Large intestine (tissue), 3 donors: ENCODE measurements at regions not wholly inside any gene's neighbourhood (a gene's known extent, or its start where the extent isn't known, plus 50 kb on each side); places are given as distances from the start of the nearest gene placed in this dataset.

Experiments
- DNase-seq, 2 donors: peaks; one replicate each; pipeline versions ENCODE4 v3.0.0 to v3.0.0-alpha.2; 2013
- H3K27ac ChIP-seq: one replicate; pipeline ENCODE4 v1.5.1; 2013; ENCODE audit warnings: low read length
- H3K27me3 ChIP-seq: 2 replicates; pipeline ENCODE4 v1.6.1; 2013; ENCODE audit warnings: low read length; ENCODE audit not compliant: control insufficient read depth, insufficient read depth
- H3K36me3 ChIP-seq: 2 replicates; pipeline ENCODE4 v1.6.1; 2013; ENCODE audit warnings: low read length; ENCODE audit not compliant: control insufficient read depth, insufficient read depth
- H3K4me1 ChIP-seq: one replicate; pipeline ENCODE4 v1.6.1; 2013; ENCODE audit warnings: low read length; ENCODE audit not compliant: control insufficient read depth, insufficient read depth
- H3K4me3 ChIP-seq: one replicate; pipeline ENCODE4 v1.5.1; 2013; ENCODE audit warnings: low read length
- H3K9me3 ChIP-seq: one replicate; pipeline ENCODE4 v1.6.1; 2013; ENCODE audit warnings: mild to moderate bottlenecking, low read depth, low read length, moderate library complexity; ENCODE audit not compliant: control insufficient read depth
- WGBS: methylation state at CpG from one replicate; pipeline ENCODE4 v1.1.5; 2013; ENCODE audit warnings: low lambda C conversion rate; ENCODE audit not compliant: insufficient coverage; 5-methylcytosine and 5-hydroxymethylcytosine counted together

- DNase-seq, result no peak
- no peak overlapping the region for H3K27ac ChIP-seq
Observed at GRCh38 chr14:73780896-73781295, 66.7 kb upstream of the PNMA1 start.

GRCh38 chr14:73780391-73780790, 66.2 kb upstream of the PNMA1 start:
- Histone ChIP-seq H3K4me3 (no peak overlapping the region), H3K27me3 (no peaks in the 10 kb centered on the region), H3K36me3 (no peaks in the 10 kb centered on the region), H3K4me1 (peaks cover 29% of the 10 kb centered on the region), H3K9me3 (no peaks in the 10 kb centered on the region), H3K27ac (no peak overlapping the region)
- WGBS, result no CpG with 5 or more reads among the region's 4 CpGs
- no peak for DNase-seq

More at GRCh38 chr14:73780896-73781295, 66.7 kb upstream of the PNMA1 start:
- H3K9me3 ChIP-seq, result no peaks in the 10 kb centered on the region
- peaks cover 33% of the 10 kb centered on the region for H3K4me1 ChIP-seq
- H3K4me3 ChIP-seq, result no peak overlapping the region
- no peaks in the 10 kb centered on the region for H3K36me3 ChIP-seq
- WGBS, result 100% methylated on average over 2 of the region's 3 CpGs
- H3K27me3 ChIP-seq, result no peaks in the 10 kb centered on the region

DNA sequence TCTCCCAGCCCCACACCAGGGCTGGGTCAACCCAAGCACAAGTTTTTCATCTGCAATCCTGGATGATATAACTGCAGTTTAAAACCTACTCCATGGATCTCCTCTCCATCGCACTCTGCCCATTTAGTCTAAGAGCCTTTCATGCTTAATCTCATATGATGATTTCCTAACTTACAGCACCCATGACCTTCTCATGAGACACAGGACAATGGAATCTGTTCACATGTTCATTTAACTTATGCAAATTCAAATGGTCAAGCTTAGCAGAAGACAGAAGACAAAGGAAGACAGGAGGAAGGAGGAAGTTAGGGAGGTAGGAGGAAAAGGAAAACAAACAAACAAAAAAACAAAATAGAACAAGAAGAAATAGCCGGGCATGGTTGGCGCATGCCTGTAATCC, 64.6 kb upstream of the PNMA1 start:
- no peak overlapping the region for H3K27ac ChIP-seq
- DNase-seq, result no peak
- no peaks in the 10 kb centered on the region for H3K36me3 ChIP-seq
- H3K27me3 ChIP-seq, result no peaks in the 10 kb centered on the region
- H3K4me1 ChIP-seq, result peaks cover 24% of the 10 kb centered on the region
- no peaks in the 10 kb centered on the region for H3K9me3 ChIP-seq
- WGBS, result no CpG with 5 or more reads among the region's 3 CpGs
- no peak overlapping the region for H3K4me3 ChIP-seq

- DNase-seq, result no peak
- no peaks in the 10 kb centered on the region for H3K9me3 ChIP-seq
- no peaks in the 10 kb centered on the region for H3K27me3 ChIP-seq
- no peaks in the 10 kb centered on the region for H3K36me3 ChIP-seq
- H3K27ac ChIP-seq, result no peak overlapping the region
- peaks cover 24% of the 10 kb centered on the region for H3K4me1 ChIP-seq
- no CpG with 5 or more reads among the region's 7 CpGs for WGBS
- no peak overlapping the region for H3K4me3 ChIP-seq
Observed at GRCh38 chr14:73777420-73777819, 63.2 kb upstream of the PNMA1 start.

DNA sequence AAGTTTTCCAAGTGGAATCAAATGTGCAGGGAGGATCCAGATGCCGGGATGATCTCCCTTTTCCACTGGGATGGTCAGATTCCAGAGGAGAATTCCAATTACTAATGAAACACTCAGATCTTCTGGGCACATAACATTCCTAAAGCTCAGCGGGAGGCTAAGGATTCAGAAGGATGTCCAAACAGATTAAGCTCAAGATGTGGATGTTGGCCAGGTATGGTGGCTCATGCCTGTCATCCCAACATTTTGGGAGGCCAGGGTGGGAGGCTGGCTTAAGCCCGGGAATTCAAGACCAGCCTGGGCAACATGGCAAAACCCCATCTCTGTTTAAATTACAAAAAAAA, 62.0 kb upstream of the PNMA1 start:
- H3K27ac ChIP-seq, result no peak overlapping the region
- H3K9me3 ChIP-seq, result no peaks in the 10 kb centered on the region
- no peaks in the 10 kb centered on the region for H3K27me3 ChIP-seq
- H3K4me1 ChIP-seq, result peaks cover 34% of the 10 kb centered on the region
- no CpG with 5 or more reads among the region's 3 CpGs for WGBS
- H3K36me3 ChIP-seq, result no peaks in the 10 kb centered on the region
- peak in 1 of 2 donors; percentile 0 for DNase-seq
- no peak overlapping the region for H3K4me3 ChIP-seq

GRCh38 chr14:73775339-73776193, 61.4 kb upstream of the PNMA1 start:
- Histone ChIP-seq H3K27ac (no peak overlapping the region), H3K4me1 (peaks cover 40% of the 10 kb centered on the region)
- WGBS, result no CpG with 5 or more reads among the region's 10 CpGs

DNA sequence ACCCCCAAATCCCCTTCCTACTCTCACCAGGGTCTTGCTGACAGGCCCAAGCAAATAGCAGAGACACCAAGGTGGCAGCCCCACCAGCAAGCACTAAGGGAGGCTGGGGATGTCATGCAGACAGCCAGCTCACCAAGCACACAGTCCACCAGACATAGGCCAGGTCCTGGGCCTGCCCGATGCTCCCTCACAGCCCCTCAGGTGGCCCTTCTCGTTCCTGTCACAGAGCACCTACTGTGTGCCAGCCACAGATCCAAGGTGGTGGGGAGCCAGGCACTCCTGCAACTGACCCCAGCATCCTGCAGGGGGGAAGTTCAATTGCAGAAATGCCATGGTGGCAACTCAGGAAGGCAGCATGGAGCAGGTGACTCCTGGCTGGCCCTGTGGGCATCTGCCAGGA, 60.5 kb upstream of the PNMA1 start:
- DNase-seq, result no peak
- H3K27me3 ChIP-seq, result no peaks in the 10 kb centered on the region
- WGBS, result no CpG with 5 or more reads among the region's 2 CpGs
- H3K27ac ChIP-seq, result peak overlapping the region; percentile 43
- no peak overlapping the region for H3K4me3 ChIP-seq
- H3K4me1 ChIP-seq, result peaks cover 46% of the 10 kb centered on the region
- H3K9me3 ChIP-seq, result no peaks in the 10 kb centered on the region
- no peaks in the 10 kb centered on the region for H3K36me3 ChIP-seq

More at GRCh38 chr14:73775339-73776193, 61.4 kb upstream of the PNMA1 start:
- Histone ChIP-seq H3K4me3 (no peak overlapping the region), H3K9me3 (no peaks in the 10 kb centered on the region), H3K36me3 (no peaks in the 10 kb centered on the region), H3K27me3 (no peaks in the 10 kb centered on the region)
- DNase-seq, result peak in 1 of 2 donors; percentile 3

GRCh38 chr14:73774241-73774570, 60.0 kb upstream of the PNMA1 start:
- no peaks in the 10 kb centered on the region for H3K27me3 ChIP-seq
- no peak overlapping the region for H3K4me3 ChIP-seq
- peaks cover 48% of the 10 kb centered on the region for H3K4me1 ChIP-seq
- peak overlapping the region; percentile 43 for H3K27ac ChIP-seq
- DNase-seq, result peak in 1 of 2 donors; percentile 75
- 60% methylated on average over 1 of the region's 3 CpGs for WGBS
- H3K9me3 ChIP-seq, result no peaks in the 10 kb centered on the region
- no peaks in the 10 kb centered on the region for H3K36me3 ChIP-seq

GRCh38 chr14:73773441-73774240, 59.5 kb upstream of the PNMA1 start:
- no peaks in the 10 kb centered on the region for H3K36me3 ChIP-seq
- DNase-seq, result peak in 1 of 2 donors; percentile 1
- no peaks in the 10 kb centered on the region for H3K27me3 ChIP-seq
- H3K4me1 ChIP-seq, result peaks cover 53% of the 10 kb centered on the region
- no CpG with 5 or more reads among the region's 11 CpGs for WGBS
- H3K27ac ChIP-seq, result peak overlapping the region; percentile 96
- H3K4me3 ChIP-seq, result no peak overlapping the region
- H3K9me3 ChIP-seq, result no peaks in the 10 kb centered on the region

- Histone ChIP-seq H3K27me3 (no peaks in the 10 kb centered on the region), H3K4me3 (no peak overlapping the region), H3K9me3 (no peaks in the 10 kb centered on the region), H3K4me1 (peaks cover 59% of the 10 kb centered on the region), H3K36me3 (no peaks in the 10 kb centered on the region), H3K27ac (peak overlapping the region; percentile 96)
- peak; percentile 97 to 100 for DNase-seq
- 0% methylated on average over 1 of the region's 7 CpGs for WGBS
Observed at GRCh38 chr14:73771848-73772638, 57.9 kb upstream of the PNMA1 start.
